Glutamatergic neuron (in vitro differentiated cells): ENCODE measurements at regions not wholly inside any gene's neighbourhood (a gene's known extent, or its start where the extent isn't known, plus 50 kb on each side); places are given as distances from the start of the nearest gene placed in this dataset.

Experiments used
- DNase-seq: peaks from one replicate; pipeline ENCODE4 v3.0.0; 2022
- H3K27ac Mint-ChIP-seq: one replicate; pipeline ENCODE4 v1.8.0; 2020; ENCODE audit warnings: mild to moderate bottlenecking, mixed read lengths, inconsistent platforms; ENCODE audit not compliant: unreplicated experiment
- H3K27me3 Mint-ChIP-seq: one replicate; pipeline ENCODE4 v1.8.0; 2020; ENCODE audit warnings: mild to moderate bottlenecking, moderate library complexity, mixed read lengths, inconsistent platforms; ENCODE audit not compliant: unreplicated experiment
- H3K36me3 Mint-ChIP-seq: one replicate; pipeline ENCODE4 v1.8.0; 2020; ENCODE audit warnings: mild to moderate bottlenecking, mixed read lengths, inconsistent platforms; ENCODE audit not compliant: unreplicated experiment
- H3K4me1 Mint-ChIP-seq: one replicate; pipeline ENCODE4 v1.8.0; 2020; ENCODE audit warnings: mild to moderate bottlenecking, low read depth, mixed read lengths, inconsistent platforms; ENCODE audit not compliant: unreplicated experiment
- H3K4me3 Mint-ChIP-seq: one replicate; pipeline ENCODE4 v1.8.0; 2020; ENCODE audit warnings: mild to moderate bottlenecking, mixed read lengths, inconsistent platforms; ENCODE audit not compliant: unreplicated experiment
- H3K9me3 Mint-ChIP-seq: one replicate; pipeline ENCODE4 v1.8.0; 2020; ENCODE audit warnings: mild to moderate bottlenecking, moderate library complexity, mixed read lengths, inconsistent platforms; ENCODE audit not compliant: unreplicated experiment
- CTCF ChIP-seq: fragments of 200-600 bp; sonication (generic); IDR thresholded peaks from one replicate; pipeline ENCODE4 v1.5.0; 2021; ENCODE audit not compliant: partially characterized antibody, unreplicated experiment

- no peaks in the 10 kb centered on the region for H3K9me3 Mint-ChIP-seq
- DNase-seq: no peak
- no peak for TF ChIP-seq CTCF
- H3K4me3 Mint-ChIP-seq: no peak overlapping the region
- H3K4me1 Mint-ChIP-seq: no peaks in the 10 kb centered on the region
- H3K27me3 Mint-ChIP-seq: no peaks in the 10 kb centered on the region
- no peaks in the 10 kb centered on the region for H3K36me3 Mint-ChIP-seq
- H3K27ac Mint-ChIP-seq: no peak overlapping the region
Observed at GRCh38 chr18:1627494-1627893, 722.8 kb downstream of the ADCYAP1 start.

- Mint-ChIP-seq H3K4me3 (no peak overlapping the region), H3K36me3 (no peaks in the 10 kb centered on the region), H3K4me1 (peaks cover 3% of the 10 kb centered on the region), H3K27me3 (no peaks in the 10 kb centered on the region), H3K9me3 (peaks cover 2% of the 10 kb centered on the region), H3K27ac (no peak overlapping the region)
- no peak for TF ChIP-seq CTCF
- DNase-seq: no peak
Observed at GRCh38 chr18:1648712-1649111, 744.0 kb downstream of the ADCYAP1 start.

- Mint-ChIP-seq H3K4me1 (peaks cover 3% of the 10 kb centered on the region), H3K36me3 (no peaks in the 10 kb centered on the region), H3K27me3 (no peaks in the 10 kb centered on the region), H3K9me3 (no peaks in the 10 kb centered on the region), H3K27ac (no peak overlapping the region), H3K4me3 (no peak overlapping the region)
- DNase-seq: no peak
- no peak for TF ChIP-seq CTCF
Observed at GRCh38 chr18:1652018-1652417, 747.3 kb downstream of the ADCYAP1 start.

- DNase-seq: no peak
- Mint-ChIP-seq H3K27me3 (no peaks in the 10 kb centered on the region), H3K27ac (no peak overlapping the region), H3K36me3 (no peaks in the 10 kb centered on the region), H3K4me1 (peaks cover 4% of the 10 kb centered on the region), H3K4me3 (no peak overlapping the region), H3K9me3 (no peaks in the 10 kb centered on the region)
- no peak for TF ChIP-seq CTCF
Observed at GRCh38 chr18:1653873-1654272, 749.2 kb downstream of the ADCYAP1 start.

- no peak for TF ChIP-seq CTCF
- peaks cover 14% of the 10 kb centered on the region for H3K4me1 Mint-ChIP-seq
- no peaks in the 10 kb centered on the region for H3K36me3 Mint-ChIP-seq
- H3K27ac Mint-ChIP-seq: no peak overlapping the region
- H3K27me3 Mint-ChIP-seq: no peaks in the 10 kb centered on the region
- no peak overlapping the region for H3K4me3 Mint-ChIP-seq
- no peak for DNase-seq
- H3K9me3 Mint-ChIP-seq: no peaks in the 10 kb centered on the region
Observed at GRCh38 chr18:1657876-1658275, 753.2 kb downstream of the ADCYAP1 start.
